Panc1 (cell line): ENCODE measurements at regions not wholly inside any gene's neighbourhood (a gene's known extent, or its start where the extent isn't known, plus 50 kb on each side); places are given as distances from the start of the nearest gene placed in this dataset.
"Not testable (repeated sequence)": the region's sequence is repeated elsewhere in the genome, so short reads cannot be mapped to it uniquely, and the experiment has no call there.

Experiments used
- ATAC-seq: fragments of 200-7000 bp; cut with Tn5 transposase; 2 replicates; pipeline ENCODE4 v1.9.1; 2020; ENCODE audit warnings: mild to moderate bottlenecking, moderate library complexity
- BruUV-seq: library from RNA; stranded (reverse); fragments of 400-500 nt; replicated peaks from 2 replicates; lab custom pipeline; 2021; lab: Mats Ljungman, UMichigan
- CTCF ChIA-PET: fragments of 300-600 bp; sonication (Branson Sonifier 250); formaldehyde crosslinking; loops from one replicate; lab custom pipeline; 2022; ENCODE audit warnings: antibody characterized with exemption; lab: Charles Lee
- POLR2A ChIA-PET: fragments of 300-600 bp; sonication (Branson Sonifier 250); formaldehyde crosslinking; loops from one replicate; lab custom pipeline; 2022; ENCODE audit warnings: antibody characterized with exemption; lab: Charles Lee
- DNase-seq: peaks from one replicate; pipeline ENCODE4 v3.0.0-alpha.2; 2010; ENCODE audit warnings: low read depth, low spot score
- H3K27ac ChIP-seq: 2 replicates; pipeline ENCODE4 v1.5.1; 2011; ENCODE audit warnings: mild to moderate bottlenecking, low read length, inconsistent platforms
- H3K27me3 ChIP-seq: fragments of 200-500 bp; sonication (Bioruptor generic); 2 replicates; pipeline ENCODE4 v1.6.0; 2014; ENCODE audit warnings: low read length, inconsistent platforms; ENCODE audit not compliant: control insufficient read depth, insufficient read depth
- H3K36me3 ChIP-seq: fragments of 200-500 bp; sonication (Bioruptor generic); 2 replicates; pipeline ENCODE4 v1.5.1; 2014; ENCODE audit warnings: inconsistent platforms, mild to moderate bottlenecking, low read length, moderate library complexity; ENCODE audit not compliant: control insufficient read depth, insufficient read depth
- H3K4me1 ChIP-seq: 2 replicates; pipeline ENCODE4 v1.5.1; 2011; ENCODE audit warnings: inconsistent platforms, mild to moderate bottlenecking, low read length, moderate library complexity; ENCODE audit not compliant: control insufficient read depth, insufficient read depth
- H3K4me3 ChIP-seq, 2 experiments: 2 replicates each; pipeline ENCODE4 v1.5.1; 2011 to 2012; ENCODE audit warnings: low read depth in 2 of 2, low read length in 2 of 2, mild to moderate bottlenecking in 2 of 2, inconsistent platforms in 1 of 2, moderate library complexity in 1 of 2
- H3K9me3 ChIP-seq: fragments of 200-500 bp; sonication (Bioruptor generic); 2 replicates; pipeline ENCODE4 v1.5.1; 2014; ENCODE audit warnings: low read depth, mild to moderate bottlenecking, inconsistent platforms, low read length, moderate library complexity; ENCODE audit not compliant: control insufficient read depth, insufficient read depth
- in situ Hi-C: cut with HindIII; loops from 2 replicates; pipeline ENCODE4 v1.10.0; 2016; ENCODE audit warnings: low sequenced_read_pairs, low pct_unique_long_range_greater_than_20kb
- intact Hi-C: fragments of 100-400 bp; cut with micrococcal nuclease; formaldehyde crosslinking; loops from one replicate; pipeline ENCODE4 v1.10.0; 2022; ENCODE audit not compliant: unreplicated experiment

DNA sequence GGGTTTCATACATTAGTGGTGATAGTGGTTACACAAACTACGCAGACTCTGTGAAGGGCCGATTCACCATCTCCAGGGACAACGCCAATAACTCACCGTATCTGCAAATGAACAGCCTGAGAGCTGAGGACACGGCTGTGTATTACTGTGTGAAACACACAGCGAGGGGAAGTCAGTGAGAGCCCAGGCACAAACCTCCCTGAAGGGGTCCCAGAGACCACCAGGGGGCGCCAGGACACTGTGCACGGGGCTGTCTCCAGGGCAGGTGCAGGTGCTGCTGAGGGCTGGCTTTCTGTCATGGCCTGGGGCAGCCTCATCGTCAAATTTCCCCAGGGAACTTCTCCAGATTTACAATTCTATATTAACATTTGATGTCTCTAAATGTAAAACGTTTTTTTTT is 184.6 kb upstream of the TP53TG3C start:
- H3K27ac ChIP-seq, POLR2A ChIA-PET, H3K4me1 ChIP-seq, CTCF ChIA-PET, in situ Hi-C loops, H3K9me3 ChIP-seq, intact Hi-C loops, H3K27me3 ChIP-seq, BruUV-seq, H3K36me3 ChIP-seq, DNase-seq, H3K4me3 ChIP-seq: not testable (repeated sequence)
- peak; percentile 80; the same call in 1 of the 2 replicates for ATAC-seq

DNA sequence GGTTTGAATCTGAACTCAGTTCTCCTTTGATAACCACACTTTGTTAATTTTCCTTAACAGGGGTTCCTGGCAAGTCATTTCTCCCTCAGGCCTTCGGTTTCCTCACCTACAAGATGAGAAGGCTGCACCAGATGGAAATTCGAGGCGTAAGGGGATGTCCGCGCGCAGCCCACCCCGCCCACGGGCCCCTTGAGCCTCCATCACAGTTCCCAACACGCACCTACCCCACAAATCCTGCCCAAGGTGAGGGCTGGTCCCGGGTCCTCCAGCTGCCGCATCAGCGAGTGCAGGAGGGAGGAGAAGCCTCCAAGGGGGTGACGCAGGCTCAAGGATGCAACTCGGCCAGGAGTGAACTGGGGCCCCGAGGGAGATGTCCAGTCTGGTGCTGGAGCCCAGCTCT is 166.9 kb upstream of the TP53TG3C start:
- in situ Hi-C loops, BruUV-seq, CTCF ChIA-PET, H3K4me3 ChIP-seq, H3K27ac ChIP-seq, ATAC-seq, H3K4me1 ChIP-seq, H3K27me3 ChIP-seq, H3K9me3 ChIP-seq, intact Hi-C loops, H3K36me3 ChIP-seq, POLR2A ChIA-PET, DNase-seq: not testable (repeated sequence)

DNA sequence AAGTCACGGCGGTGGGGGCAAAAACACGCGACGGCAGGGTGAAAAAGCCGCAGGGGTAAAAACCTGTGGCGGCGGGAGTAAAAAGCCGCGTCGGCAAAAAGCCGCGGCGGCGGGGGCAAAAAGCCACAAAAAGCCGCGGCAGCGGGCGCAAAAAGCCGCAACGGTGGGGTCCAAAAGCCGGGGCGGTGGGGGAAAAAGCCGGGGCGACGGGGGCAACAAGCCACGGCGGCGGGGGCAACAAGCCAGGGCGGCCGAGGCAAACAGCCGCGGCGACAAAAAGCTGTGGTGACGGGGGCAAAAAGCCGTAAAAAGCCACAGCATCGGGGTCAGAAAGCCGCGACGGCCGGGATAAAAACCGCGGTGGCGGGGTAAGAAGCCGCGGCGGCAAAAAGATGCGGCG is 166.1 kb upstream of the TP53TG3C start:
- H3K27ac ChIP-seq, H3K27me3 ChIP-seq, intact Hi-C loops, H3K4me3 ChIP-seq, ATAC-seq, POLR2A ChIA-PET, BruUV-seq, DNase-seq, in situ Hi-C loops, H3K4me1 ChIP-seq, H3K9me3 ChIP-seq, H3K36me3 ChIP-seq, CTCF ChIA-PET: not testable (repeated sequence)

DNA sequence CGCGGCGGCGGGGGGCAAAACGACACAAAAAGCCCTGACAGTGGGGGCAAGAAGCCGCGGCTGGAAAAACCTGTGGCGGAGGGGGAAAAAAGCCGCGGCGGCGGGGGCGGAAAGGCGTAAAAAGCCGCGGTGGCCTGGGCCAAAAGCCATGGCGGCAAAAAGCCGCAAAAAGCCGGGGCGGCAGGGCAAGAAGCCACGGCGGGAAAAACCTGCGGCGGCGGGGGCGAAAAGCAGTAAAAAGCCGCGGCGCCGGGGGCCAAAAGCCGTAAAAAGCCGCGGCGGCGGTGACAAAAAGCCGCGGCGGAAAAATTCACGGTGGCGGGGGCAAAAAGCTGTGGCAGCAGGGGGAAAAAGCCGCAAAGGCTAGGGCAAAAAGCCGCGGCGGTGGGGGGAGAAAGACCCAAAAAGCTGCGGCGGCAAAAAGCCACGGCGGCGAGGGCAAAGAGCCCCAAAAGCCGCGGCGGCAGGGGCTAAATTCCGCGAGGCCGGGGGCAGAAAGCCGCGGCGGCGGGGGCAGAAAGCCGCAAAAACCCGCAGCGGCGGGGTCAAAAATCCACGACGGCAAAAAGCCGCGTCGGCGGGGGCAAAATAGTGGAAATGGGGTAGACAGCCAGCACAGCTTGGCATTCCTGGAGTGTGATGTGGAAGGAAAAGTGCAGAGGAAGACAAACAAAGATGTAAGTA is 165.2 kb upstream of the TP53TG3C start:
- DNase-seq, ATAC-seq, H3K4me3 ChIP-seq, H3K4me1 ChIP-seq, H3K36me3 ChIP-seq, H3K27ac ChIP-seq, H3K9me3 ChIP-seq, H3K27me3 ChIP-seq, BruUV-seq, intact Hi-C loops, CTCF ChIA-PET, in situ Hi-C loops, POLR2A ChIA-PET: not testable (repeated sequence)

DNA sequence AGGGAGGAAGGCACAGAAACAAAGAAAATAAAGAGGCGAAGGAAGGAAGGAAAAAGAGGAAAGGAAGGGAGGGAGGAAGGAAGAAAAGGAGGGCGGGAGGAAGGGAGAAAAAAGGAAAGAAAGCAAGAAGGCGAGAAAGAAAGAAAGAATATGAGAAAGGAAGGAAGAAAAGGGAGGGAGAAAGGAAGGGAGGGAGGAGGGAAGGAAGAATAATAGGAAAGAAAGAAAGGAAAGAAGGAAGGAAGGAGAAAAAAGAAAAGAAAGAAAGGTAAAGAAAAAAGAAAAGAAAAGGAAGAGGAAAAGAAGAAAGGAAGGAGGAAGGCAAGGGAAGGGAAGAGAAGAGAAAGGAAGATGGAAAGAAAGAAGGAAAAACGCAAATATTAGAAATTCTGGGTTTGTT is 145.2 kb upstream of the TP53TG3C start:
- POLR2A ChIA-PET, ATAC-seq, BruUV-seq, intact Hi-C loops, H3K4me1 ChIP-seq, CTCF ChIA-PET, H3K27ac ChIP-seq, H3K36me3 ChIP-seq, DNase-seq, in situ Hi-C loops, H3K4me3 ChIP-seq, H3K27me3 ChIP-seq, H3K9me3 ChIP-seq: not testable (repeated sequence)
